ENCODE measurements at regions not wholly inside any gene's neighbourhood (a gene's known extent, or its start where the extent isn't known, plus 50 kb on each side); places are given as distances from the start of the nearest gene placed in this dataset.

DNA sequence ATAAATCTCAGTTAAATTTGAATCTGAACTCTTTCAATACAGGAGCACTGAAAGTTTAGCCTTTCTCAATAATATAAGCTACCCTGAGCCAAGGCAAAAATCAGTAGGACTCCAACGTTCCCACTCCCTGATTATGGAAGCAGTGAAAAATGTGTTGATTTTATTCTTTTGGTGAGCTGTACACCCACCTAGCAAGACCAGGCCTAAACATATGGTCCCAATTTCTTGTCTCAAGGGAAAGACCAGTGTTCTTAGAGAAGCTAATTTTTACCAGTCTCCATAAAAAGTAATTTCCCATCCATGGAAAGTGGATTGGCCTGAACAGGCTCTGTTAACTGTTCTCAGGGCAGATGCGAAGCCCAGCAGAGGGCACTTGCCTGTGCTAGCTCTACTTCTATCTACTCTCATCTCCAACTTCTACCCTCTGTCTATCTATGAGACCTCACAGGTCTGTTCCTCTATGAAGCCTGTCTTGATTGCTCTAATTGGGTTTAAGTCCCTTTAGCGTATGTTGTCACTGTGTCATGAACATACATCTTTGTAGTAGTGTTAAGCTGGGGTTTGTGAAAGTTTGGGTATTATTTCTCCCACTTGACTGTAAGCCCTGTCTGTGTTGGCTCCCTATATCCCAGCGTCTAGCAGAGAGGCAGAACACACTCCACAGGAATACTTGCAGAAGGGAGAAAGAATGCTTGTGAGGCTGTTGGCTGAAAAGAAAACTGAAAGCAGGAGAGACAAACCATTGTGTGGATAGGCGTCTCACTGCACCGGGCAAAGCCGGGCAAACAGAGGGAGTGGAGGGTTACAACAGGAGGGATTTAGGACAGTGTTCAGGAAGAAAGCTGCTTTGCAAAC, 167.1 kb upstream of the MAF start:
- TF ChIP-seq, protein P1, sequence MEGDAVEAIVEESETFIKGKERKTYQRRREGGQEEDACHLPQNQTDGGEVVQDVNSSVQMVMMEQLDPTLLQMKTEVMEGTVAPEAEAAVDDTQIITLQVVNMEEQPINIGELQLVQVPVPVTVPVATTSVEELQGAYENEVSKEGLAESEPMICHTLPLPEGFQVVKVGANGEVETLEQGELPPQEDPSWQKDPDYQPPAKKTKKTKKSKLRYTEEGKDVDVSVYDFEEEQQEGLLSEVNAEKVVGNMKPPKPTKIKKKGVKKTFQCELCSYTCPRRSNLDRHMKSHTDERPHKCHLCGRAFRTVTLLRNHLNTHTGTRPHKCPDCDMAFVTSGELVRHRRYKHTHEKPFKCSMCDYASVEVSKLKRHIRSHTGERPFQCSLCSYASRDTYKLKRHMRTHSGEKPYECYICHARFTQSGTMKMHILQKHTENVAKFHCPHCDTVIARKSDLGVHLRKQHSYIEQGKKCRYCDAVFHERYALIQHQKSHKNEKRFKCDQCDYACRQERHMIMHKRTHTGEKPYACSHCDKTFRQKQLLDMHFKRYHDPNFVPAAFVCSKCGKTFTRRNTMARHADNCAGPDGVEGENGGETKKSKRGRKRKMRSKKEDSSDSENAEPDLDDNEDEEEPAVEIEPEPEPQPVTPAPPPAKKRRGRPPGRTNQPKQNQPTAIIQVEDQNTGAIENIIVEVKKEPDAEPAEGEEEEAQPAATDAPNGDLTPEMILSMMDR (conservative IDR thresholded peaks at IDR 0.05) = peak; percentile 67
- peak overlapping the region; percentile 84 for H3K27ac ChIP-seq

DNA sequence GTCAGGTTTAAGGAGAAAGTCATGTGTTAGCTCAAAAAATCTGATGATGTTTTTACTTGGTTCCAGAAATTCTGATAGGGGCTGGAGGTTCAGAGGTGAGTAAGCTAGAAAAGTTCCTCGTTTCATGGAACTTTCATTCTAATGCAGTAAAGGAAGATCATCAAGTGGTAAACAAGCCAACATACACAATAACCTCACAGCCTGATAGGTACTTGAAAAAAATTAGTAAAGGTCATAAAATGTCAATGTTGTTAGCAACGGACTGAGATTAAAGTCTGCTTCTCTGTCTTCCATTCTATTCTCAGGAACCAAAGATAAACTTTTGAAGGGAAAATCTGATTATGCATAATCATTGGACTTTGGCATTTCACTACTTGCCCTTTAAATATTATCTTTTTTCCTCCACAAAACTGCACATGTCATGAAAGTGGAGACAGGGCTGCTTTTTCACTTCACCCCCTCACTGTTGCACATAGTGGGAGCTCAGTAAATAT, 165.4 kb upstream of the MAF start:
- H3K27ac ChIP-seq = no peak overlapping the region
- TF ChIP-seq, protein P1 (conservative IDR thresholded peaks at IDR 0.05) = no peak

DNA sequence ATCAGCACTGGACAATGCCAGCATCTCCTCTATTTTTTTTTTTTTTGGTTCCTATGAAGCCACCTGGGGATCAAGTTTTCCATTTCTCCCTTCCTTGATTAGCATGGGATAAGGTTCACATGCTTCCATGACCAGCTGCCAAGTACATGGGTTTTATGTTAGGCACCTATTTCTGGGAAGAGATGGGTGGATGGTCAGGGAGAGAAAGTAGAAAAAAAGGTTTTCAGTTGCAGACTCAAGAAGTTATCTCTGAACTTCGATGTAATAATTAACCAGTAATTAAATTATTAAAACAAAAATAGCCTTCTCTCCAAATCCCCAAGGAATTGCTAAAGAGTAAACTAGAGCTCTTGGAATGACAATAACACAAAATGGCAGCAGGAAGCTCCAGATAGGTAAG, 164.9 kb upstream of the MAF start:
- TF ChIP-seq, protein P1 (conservative IDR thresholded peaks at IDR 0.05) = no peak
- H3K27ac ChIP-seq = no peak overlapping the region

DNA sequence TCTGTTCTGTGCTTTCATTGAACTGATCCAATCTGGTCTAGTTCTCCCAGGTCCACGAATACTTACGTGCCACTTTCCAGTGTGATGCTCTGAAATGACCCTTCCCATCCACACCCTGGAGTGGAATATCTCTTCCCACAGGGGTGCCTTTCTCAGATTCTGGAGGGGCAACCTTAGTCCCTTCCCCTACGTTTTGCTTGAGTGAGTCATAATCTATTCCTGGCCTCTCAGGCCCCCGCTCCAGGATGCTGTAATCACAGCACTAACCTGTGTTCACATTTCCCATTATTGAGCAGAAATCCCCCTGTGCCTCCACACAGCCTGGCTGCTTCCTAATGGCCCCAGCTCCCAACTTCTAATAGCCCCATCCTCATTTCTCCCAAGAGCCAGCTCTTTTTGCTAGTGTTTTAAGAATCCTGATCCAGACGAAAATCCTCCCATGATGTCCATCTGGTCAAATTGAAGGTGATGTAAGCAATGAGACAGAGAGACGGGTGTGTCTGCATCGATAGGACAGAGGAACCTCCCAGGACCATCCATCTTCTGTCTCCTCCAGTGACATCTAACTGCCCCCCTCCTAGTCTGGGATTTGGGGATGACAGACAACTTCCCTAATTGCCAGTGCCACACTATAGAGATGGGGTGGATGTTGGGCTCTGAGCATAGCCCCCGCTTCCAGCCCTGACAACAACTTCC, 164.0 kb upstream of the MAF start:
- no peak overlapping the region for H3K27ac ChIP-seq
- TF ChIP-seq, protein P1 (conservative IDR thresholded peaks at IDR 0.05) = no peak

DNA sequence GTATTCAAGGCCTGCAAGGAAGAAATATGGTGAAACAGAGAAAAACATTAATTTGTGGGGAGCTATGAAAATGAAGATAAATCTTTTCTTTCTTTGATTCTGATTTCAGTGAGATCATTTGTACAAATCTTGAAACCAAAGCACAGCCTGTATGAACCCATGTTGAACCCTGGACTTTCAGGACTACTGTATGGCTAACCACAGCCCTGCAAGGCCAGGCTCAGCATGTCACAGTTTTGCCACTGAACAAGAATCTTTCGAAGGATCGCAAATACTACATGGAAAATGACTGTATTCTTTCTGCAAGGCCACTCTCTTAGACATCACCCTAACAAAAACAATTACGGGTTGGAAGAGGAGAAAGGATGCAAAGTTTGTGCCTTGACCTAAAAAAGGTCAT, 161.7 kb upstream of the MAF start:
- TF ChIP-seq, protein P1 (conservative IDR thresholded peaks at IDR 0.05) = no peak
- no peak overlapping the region for H3K27ac ChIP-seq

DNA sequence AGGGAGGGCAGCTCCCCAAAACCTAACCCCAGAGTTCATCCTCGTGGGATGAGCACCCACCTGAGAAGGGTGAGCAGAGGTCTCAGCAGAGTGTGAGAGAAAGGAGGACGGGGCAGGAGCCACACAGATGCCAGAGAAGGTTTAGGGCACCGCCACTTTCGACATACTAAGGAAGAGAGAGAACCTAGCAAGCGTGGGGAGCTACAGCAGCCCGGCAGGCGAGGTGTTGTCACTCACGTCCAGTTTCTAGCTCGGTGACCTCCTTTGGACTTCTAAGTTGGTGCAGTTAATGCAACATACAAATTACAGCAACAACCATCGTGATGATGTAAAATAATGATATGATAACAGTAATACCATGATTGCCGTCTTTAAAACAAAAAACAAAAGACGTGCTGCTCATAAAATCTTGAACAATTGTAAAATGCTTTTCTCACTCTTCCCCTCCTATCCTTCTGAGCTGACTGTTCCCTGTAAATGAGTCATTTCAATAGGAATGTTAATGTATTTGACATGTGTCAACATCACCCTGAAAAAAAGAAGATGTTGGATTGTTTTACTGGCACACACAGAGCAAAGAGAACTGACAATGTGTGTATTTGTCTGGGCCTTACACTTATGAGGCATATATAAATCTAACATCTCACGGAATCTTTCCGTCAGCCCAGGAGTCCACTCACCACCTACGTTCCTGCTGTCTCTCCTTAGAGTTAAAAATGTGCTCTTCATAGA, 158.2 kb upstream of the MAF start:
- TF ChIP-seq, protein P1 (conservative IDR thresholded peaks at IDR 0.05) = no peak
- H3K27ac ChIP-seq = peak overlapping the region; percentile 31; the same call in 1 of the 2 replicates

DNA sequence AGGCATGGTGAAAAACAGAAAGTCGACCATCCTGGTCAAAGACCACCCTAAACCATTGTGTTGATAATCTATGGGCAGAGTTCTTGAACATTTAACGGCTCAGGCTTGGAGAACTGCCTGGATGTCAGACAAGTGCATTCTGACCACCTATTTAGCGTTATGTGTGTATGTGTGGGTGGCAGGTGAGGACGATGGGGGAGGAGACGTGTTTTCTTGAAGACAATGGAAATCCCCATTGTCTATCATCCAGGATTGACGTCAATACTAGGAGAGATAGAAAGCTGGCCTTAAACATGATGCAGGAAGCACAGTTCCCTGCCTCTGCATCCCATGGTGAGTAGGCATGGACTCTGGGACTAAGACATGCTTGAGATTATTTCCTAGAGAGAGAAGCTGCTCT, 157.4 kb upstream of the MAF start:
- TF ChIP-seq, protein P1 (conservative IDR thresholded peaks at IDR 0.05) = no peak
- H3K27ac ChIP-seq = no peak overlapping the region; the same call in 1 of the 2 replicates
